ENCODE measurements at regions not wholly inside any gene's neighbourhood (a gene's known extent, or its start where the extent isn't known, plus 50 kb on each side); places are given as distances from the start of the nearest gene placed in this dataset.
"Not testable (repeated sequence)": the region's sequence is repeated elsewhere in the genome, so short reads cannot be mapped to it uniquely, and the experiment has no call there.

DNA sequence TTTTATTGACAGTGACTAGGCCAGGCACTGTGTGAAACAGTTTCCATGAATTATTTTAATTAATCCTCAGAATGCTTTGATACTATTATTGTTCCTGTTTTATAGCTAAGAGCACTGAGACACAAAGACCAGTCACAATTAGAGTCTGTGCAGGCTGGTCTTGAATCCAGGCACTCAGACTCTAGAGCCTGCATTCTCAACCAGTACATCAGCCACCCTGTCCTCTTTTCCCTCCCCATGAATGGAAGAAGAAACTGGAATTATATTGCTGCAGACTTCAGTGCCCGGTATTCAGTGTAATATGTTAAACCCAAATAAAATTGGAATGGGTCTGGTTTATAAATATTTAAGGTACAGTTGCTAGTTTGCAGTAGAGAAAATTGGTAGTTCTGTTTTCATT is 303.0 kb upstream of the RGS6 start:
- no peak for DNase-seq (ENCODE audit: low read depth in 1 of 2, low spot score in 1 of 2)
- Histone ChIP-seq H3K4me3 (replicated peaks; ENCODE audit: insufficient read depth, low read length) (no peak overlapping the region), H3K27ac (replicated peaks) (no peak overlapping the region), H3K27me3 (ENCODE audit: insufficient read depth, poor library complexity, severe bottlenecking) (no peaks in the 10 kb centered on the region)
- TF ChIP-seq GABPA (IDR thresholded peaks at IDR 0.05; ENCODE audit: low read depth) (no peak), SPI1 (IDR thresholded peaks at IDR 0.05; ENCODE audit: borderline replicate concordance, low read depth) (no peak), CTCF (IDR thresholded peaks at IDR 0.05; ENCODE audit: insufficient read depth, low read length) (no peak), POLR2AphosphoS5 (IDR thresholded peaks at IDR 0.05; ENCODE audit: low read depth) (no peak)
- TF ChIP-seq, protein P1, sequence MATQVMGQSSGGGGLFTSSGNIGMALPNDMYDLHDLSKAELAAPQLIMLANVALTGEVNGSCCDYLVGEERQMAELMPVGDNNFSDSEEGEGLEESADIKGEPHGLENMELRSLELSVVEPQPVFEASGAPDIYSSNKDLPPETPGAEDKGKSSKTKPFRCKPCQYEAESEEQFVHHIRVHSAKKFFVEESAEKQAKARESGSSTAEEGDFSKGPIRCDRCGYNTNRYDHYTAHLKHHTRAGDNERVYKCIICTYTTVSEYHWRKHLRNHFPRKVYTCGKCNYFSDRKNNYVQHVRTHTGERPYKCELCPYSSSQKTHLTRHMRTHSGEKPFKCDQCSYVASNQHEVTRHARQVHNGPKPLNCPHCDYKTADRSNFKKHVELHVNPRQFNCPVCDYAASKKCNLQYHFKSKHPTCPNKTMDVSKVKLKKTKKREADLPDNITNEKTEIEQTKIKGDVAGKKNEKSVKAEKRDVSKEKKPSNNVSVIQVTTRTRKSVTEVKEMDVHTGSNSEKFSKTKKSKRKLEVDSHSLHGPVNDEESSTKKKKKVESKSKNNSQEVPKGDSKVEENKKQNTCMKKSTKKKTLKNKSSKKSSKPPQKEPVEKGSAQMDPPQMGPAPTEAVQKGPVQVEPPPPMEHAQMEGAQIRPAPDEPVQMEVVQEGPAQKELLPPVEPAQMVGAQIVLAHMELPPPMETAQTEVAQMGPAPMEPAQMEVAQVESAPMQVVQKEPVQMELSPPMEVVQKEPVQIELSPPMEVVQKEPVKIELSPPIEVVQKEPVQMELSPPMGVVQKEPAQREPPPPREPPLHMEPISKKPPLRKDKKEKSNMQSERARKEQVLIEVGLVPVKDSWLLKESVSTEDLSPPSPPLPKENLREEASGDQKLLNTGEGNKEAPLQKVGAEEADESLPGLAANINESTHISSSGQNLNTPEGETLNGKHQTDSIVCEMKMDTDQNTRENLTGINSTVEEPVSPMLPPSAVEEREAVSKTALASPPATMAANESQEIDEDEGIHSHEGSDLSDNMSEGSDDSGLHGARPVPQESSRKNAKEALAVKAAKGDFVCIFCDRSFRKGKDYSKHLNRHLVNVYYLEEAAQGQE (IDR thresholded peaks at IDR 0.05; ENCODE audit: insufficient replicate concordance, low read depth): no peak

DNA sequence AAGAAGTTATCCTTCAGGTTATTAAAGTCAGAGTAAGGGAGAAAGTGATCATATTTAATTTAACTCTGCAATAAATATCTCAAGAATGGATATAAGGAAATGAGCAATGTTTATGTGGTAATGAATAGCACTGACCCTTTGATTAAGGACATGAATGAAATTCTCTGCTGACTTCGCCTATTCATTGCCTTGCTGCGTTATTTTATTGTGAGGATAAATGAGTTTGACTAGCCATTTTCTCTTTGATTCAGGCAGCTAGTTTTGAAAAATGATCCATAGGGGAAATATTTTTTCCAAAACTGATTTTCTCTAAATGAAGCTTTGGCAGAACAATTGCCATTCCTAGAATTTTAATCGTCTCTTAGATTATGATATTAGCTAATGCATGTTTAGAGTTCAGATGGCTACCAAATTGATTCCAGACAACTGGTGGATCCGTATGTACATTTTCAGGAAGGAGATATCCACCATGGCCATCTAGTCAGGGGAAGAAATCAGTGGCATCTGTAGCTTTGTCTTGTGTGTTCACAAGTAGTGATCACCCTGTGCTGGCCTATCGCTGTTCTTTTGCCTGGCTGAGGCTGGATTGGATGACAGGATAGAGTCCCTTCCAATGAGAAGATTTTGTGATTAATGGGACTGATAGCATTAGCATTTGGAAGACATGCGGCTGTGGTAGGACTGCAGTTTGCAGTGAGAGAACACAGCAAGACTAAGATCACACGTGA is 302.3 kb upstream of the RGS6 start:
- no peak for DNase-seq (ENCODE audit: low read depth in 1 of 2, low spot score in 1 of 2)
- no peak overlapping the region for H3K27ac ChIP-seq (replicated peaks)
- H3K4me3 ChIP-seq (replicated peaks; ENCODE audit: insufficient read depth, low read length): no peak overlapping the region
- H3K27me3 ChIP-seq (ENCODE audit: insufficient read depth, poor library complexity, severe bottlenecking): no peaks in the 10 kb centered on the region
- TF ChIP-seq POLR2AphosphoS5 (IDR thresholded peaks at IDR 0.05; ENCODE audit: low read depth) (no peak), SPI1 (IDR thresholded peaks at IDR 0.05; ENCODE audit: borderline replicate concordance, low read depth) (no peak), GABPA (IDR thresholded peaks at IDR 0.05; ENCODE audit: low read depth) (no peak), CTCF (IDR thresholded peaks at IDR 0.05; ENCODE audit: insufficient read depth, low read length) (no peak)
- TF ChIP-seq, protein P1 (IDR thresholded peaks at IDR 0.05; ENCODE audit: insufficient replicate concordance, low read depth): no peak

- H3K27ac ChIP-seq (replicated peaks); DNase-seq (ENCODE audit: low read depth in 1 of 2, low spot score in 1 of 2); H3K27me3 ChIP-seq (ENCODE audit: insufficient read depth, poor library complexity, severe bottlenecking); H3K4me3 ChIP-seq (replicated peaks; ENCODE audit: insufficient read depth, low read length): not testable (repeated sequence)
Measured at GRCh38 chr14:71631030-71631429, 301.2 kb upstream of the RGS6 start.

DNA sequence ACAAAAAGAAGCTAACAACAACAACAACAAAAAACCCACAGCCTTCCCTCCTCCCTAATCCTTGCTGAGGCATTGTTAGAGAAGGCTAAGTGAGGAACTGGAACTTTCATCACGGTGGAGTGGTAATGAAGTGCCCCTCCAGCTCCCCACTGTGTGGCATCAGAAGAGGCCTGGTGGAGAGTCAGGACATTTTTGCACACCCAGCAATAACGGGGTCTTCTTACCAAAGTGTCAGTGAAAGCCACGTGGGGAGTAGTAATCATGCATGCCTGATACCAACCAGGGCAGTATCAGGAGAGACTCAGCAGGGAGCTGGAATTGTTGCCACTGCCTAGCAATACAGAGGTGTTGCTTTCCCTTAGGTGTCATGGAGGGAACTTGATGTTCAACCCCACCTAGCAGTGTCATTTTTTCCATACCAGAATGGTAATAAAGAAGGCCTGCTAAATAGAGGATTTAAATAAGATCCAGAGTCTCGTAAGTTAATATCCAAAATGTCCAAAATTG is 299.7 kb upstream of the RGS6 start:
- Histone ChIP-seq H3K27ac (replicated peaks) (no peak overlapping the region), H3K27me3 (ENCODE audit: insufficient read depth, poor library complexity, severe bottlenecking) (no peaks in the 10 kb centered on the region), H3K4me3 (replicated peaks; ENCODE audit: insufficient read depth, low read length) (no peak overlapping the region)
- TF ChIP-seq SPI1 (IDR thresholded peaks at IDR 0.05; ENCODE audit: borderline replicate concordance, low read depth): no peak
- TF ChIP-seq, protein P1 (IDR thresholded peaks at IDR 0.05; ENCODE audit: insufficient replicate concordance, low read depth): no peak
- DNase-seq (ENCODE audit: low read depth in 1 of 2, low spot score in 1 of 2): no peak
